Ascending aorta (tissue), 2 donors: ENCODE measurements at regions not wholly inside any gene's neighbourhood (a gene's known extent, or its start where the extent isn't known, plus 50 kb on each side); places are given as distances from the start of the nearest gene placed in this dataset.
A peak's percentile ranks its signal among the peaks of the same experiment; 100 is the strongest.

Experiments
- DNase-seq, 2 donors: peaks; one replicate each; pipeline ENCODE4 v3.0.0-alpha.2; 2019; ENCODE audit warnings: low spot score in 2 of 2
- H3K27ac ChIP-seq, 2 donors: fragments of 200-600 bp; sonication (generic); one replicate each; pipeline ENCODE4 v1.5.1; 2016 to 2017; ENCODE audit warnings: mild to moderate bottlenecking in 1 of 2
- H3K27me3 ChIP-seq: fragments of 200-600 bp; sonication (generic); one replicate; pipeline ENCODE4 v1.5.1; 2017
- H3K36me3 ChIP-seq, 2 donors: fragments of 200-600 bp; sonication (generic); one replicate each; pipeline ENCODE4 v1.5.1; 2016
- H3K4me1 ChIP-seq, 2 donors: fragments of 200-600 bp; sonication (generic); one replicate each; pipeline ENCODE4 v1.5.1; 2016 to 2017; ENCODE audit warnings: mild to moderate bottlenecking in 1 of 2
- H3K4me3 ChIP-seq, 2 donors: fragments of 200-600 bp; sonication (generic); one replicate each; pipeline ENCODE4 v1.5.1; 2016 to 2017; ENCODE audit warnings: mild to moderate bottlenecking in 1 of 2
- H3K9me3 ChIP-seq, 2 donors: fragments of 200-600 bp; sonication (generic); one replicate each; pipeline ENCODE4 v1.5.1; 2016
- intact Hi-C: fragments of 100-400 bp; cut with DNase I; formaldehyde crosslinking; loops from one replicate; pipeline ENCODE4 v1.15.1; 2023
- TF ChIP-seq, protein P1 (sequence below), 3 experiments: fragments of 200-600 bp in 2 of 3; fragments of 450-650 bp in 1 of 3; sonication (generic) in 2 of 3; IDR thresholded peaks; one replicate each; pipeline ENCODE4 v1.5.1; 2016 to 2019; ENCODE audit warnings: antibody characterized with exemption in 3 of 3, mild to moderate bottlenecking in 1 of 3, moderate library complexity in 1 of 3

DNA sequence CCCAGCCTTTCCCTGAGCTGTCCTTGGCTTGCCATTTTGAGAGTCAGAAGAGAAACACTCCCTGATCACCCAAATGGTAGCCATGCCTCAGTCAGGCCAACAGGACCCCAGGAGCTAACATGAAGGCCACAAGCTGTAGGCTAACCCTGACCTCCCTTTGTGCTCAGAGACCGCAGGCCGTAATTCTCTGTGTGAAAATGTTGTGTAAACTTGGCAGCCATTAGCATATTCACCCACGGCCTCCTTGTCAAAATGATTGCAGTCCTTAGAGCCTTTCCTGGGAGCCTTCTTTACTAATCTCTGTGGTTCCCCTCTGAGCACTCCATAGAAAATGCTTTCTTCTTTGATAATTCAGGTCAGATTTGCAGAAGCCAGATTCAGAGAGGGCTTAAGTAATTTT, 418.9 kb downstream of the COG6 start:
- intact Hi-C loops: no loop called here
- Histone ChIP-seq H3K9me3 (no peaks in the 10 kb centered on the region), H3K4me1 (peaks cover 0 to 3% of the 10 kb centered on the region in 2 donors), H3K27me3 (no peaks in the 10 kb centered on the region), H3K36me3 (no peaks in the 10 kb centered on the region), H3K4me3 (no peak overlapping the region), H3K27ac (no peak overlapping the region)
- TF ChIP-seq, protein P1, sequence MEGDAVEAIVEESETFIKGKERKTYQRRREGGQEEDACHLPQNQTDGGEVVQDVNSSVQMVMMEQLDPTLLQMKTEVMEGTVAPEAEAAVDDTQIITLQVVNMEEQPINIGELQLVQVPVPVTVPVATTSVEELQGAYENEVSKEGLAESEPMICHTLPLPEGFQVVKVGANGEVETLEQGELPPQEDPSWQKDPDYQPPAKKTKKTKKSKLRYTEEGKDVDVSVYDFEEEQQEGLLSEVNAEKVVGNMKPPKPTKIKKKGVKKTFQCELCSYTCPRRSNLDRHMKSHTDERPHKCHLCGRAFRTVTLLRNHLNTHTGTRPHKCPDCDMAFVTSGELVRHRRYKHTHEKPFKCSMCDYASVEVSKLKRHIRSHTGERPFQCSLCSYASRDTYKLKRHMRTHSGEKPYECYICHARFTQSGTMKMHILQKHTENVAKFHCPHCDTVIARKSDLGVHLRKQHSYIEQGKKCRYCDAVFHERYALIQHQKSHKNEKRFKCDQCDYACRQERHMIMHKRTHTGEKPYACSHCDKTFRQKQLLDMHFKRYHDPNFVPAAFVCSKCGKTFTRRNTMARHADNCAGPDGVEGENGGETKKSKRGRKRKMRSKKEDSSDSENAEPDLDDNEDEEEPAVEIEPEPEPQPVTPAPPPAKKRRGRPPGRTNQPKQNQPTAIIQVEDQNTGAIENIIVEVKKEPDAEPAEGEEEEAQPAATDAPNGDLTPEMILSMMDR (IDR thresholded peaks at IDR 0.05): no peak
- no peak for DNase-seq

- Histone ChIP-seq H3K4me3 (no peak overlapping the region), H3K36me3 (no peaks in the 10 kb centered on the region), H3K27me3 (no peaks in the 10 kb centered on the region), H3K9me3 (no peaks in the 10 kb centered on the region), H3K4me1 (no peaks in the 10 kb centered on the region), H3K27ac (no peak overlapping the region)
- no peak for DNase-seq
- TF ChIP-seq, protein P1 (IDR thresholded peaks at IDR 0.05): no peak
- intact Hi-C loops: no loop called here
These were observed 419.8 kb downstream of the COG6 start for GRCh38 chr13:40075281-40075680.

GRCh38 chr13:40076765-40077362, 421.4 kb downstream of the COG6 start:
- Histone ChIP-seq H3K36me3 (no peaks in the 10 kb centered on the region), H3K4me1 (no peaks in the 10 kb centered on the region), H3K4me3 (no peak overlapping the region), H3K27me3 (no peaks in the 10 kb centered on the region), H3K27ac (no peak overlapping the region), H3K9me3 (no peaks in the 10 kb centered on the region)
- DNase-seq: no peak
- TF ChIP-seq, protein P1 (IDR thresholded peaks at IDR 0.05): no peak
- intact Hi-C loops: no loop called here

- Histone ChIP-seq H3K27me3 (no peaks in the 10 kb centered on the region), H3K27ac (no peak overlapping the region), H3K4me3 (no peak overlapping the region), H3K36me3 (no peaks in the 10 kb centered on the region), H3K4me1 (no peaks in the 10 kb centered on the region), H3K9me3 (no peaks in the 10 kb centered on the region)
- intact Hi-C loops: no loop called here
- TF ChIP-seq, protein P1 (IDR thresholded peaks at IDR 0.05): no peak
- peak in 1 of 2 donors; percentile 21 for DNase-seq
These were observed 422.1 kb downstream of the COG6 start for GRCh38 chr13:40077396-40078027.

DNA sequence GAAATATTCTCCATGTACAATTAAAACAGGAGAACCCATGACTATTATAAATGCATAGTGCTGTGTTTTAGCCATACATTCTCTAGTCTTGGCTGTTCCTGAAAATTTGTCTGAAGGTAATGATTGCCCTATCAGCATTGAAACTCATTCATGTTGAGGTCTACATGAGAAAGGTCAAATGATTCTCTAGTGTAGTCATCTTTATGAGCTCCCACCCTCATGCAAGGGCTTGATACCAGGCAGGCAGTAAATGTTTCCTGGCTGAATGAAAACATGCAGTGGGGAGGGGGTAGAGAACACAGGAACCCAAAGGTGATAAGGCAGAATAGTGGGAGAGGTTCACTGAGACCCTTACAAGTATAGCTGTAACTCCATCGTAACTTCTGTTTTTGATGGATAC, 424.3 kb downstream of the COG6 start:
- DNase-seq: no peak
- no peaks in the 10 kb centered on the region for H3K27me3 ChIP-seq
- TF ChIP-seq, protein P1 (IDR thresholded peaks at IDR 0.05): no peak
- no peak overlapping the region for H3K27ac ChIP-seq
- intact Hi-C loops: no loop called here
- H3K4me3 ChIP-seq: no peak overlapping the region
- no peaks in the 10 kb centered on the region for H3K9me3 ChIP-seq
- H3K4me1 ChIP-seq: no peaks in the 10 kb centered on the region
- no peaks in the 10 kb centered on the region for H3K36me3 ChIP-seq
